ENCODE measurements at regions not wholly inside any gene's neighbourhood (a gene's known extent, or its start where the extent isn't known, plus 50 kb on each side); places are given as distances from the start of the nearest gene placed in this dataset.

GRCh38 chr5:125528881-125529280 is 782.4 kb upstream of the ZNF608 start:
- POLR2A ChIA-PET: no interaction called here
- CTCF ChIA-PET: no interaction called here

DNA sequence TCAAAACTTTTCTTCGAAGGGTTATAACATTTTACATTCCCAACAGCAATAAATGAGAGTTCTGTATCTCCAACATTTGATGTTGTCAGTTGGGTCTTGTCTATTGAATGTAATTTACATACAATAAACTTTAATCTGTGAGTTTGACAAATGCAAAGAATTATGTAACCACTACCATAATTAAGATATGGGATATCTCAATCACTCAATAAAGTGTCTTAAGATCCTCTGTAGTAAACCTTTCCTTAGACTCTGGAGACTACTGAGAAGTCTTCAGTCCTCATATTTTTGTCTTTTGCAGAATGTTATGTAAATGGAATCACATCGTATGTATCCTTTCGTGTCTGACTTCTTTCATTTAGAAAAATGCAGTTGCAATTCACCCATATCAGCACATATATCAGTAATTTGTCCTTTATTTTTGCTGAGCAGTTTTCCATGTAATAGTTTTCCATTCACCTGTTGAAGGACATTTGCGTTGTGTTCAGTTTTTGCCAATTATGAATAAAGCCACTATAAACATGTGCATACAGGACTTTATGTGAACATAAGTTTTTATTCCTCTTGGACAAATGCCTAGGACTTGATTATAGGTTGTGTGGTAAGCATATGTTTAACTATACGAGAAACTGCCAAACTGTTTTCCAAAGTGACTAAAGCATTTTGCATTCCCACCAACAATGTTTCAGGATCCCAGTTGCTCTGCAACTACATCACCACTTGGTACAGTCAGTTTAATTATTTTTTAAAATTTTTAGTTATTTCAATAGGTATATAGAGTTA is 784.6 kb upstream of the ZNF608 start:
- no peaks in the 10 kb centered on the region for H3K36me3 Mint-ChIP-seq (ENCODE audit: low read depth)
- ATAC-seq (ENCODE audit: poor library complexity) (no peak), DNase-seq (no peak)
- H3K9me3 Mint-ChIP-seq: peaks cover 15% of the 10 kb centered on the region
- no peak for TF ChIP-seq CTCF (IDR thresholded peaks at IDR 0.05)
- H3K4me1 Mint-ChIP-seq (ENCODE audit: low read depth): no peaks in the 10 kb centered on the region
- intact Hi-C loops (cut with DNase I, micrococcal nuclease): no loop called here
- no peaks in the 10 kb centered on the region for H3K36me3 ChIP-seq (ENCODE audit: insufficient read depth, low read length)
- no peaks in the 10 kb centered on the region for H3K4me1 ChIP-seq (ENCODE audit: insufficient read depth, low read length)
- no peaks in the 10 kb centered on the region for H3K27me3 ChIP-seq (ENCODE audit: control insufficient read depth in 1 of 2, insufficient read depth in 2 of 2, low read length in 2 of 2)
- no peak overlapping the region for H3K4me3 Mint-ChIP-seq
- ChIA-PET POLR2A (no interaction called here), CTCF (no interaction called here)
- H3K27ac Mint-ChIP-seq: no peak overlapping the region
- no peak overlapping the region for H3K4me3 ChIP-seq (ENCODE audit: low read length)
- H3K27ac ChIP-seq (ENCODE audit: low read depth in 1 of 2, low read length in 2 of 2): no peak overlapping the region
- H3K27me3 Mint-ChIP-seq: no peaks in the 10 kb centered on the region
- H3K9me3 ChIP-seq (ENCODE audit: control insufficient read depth in 1 of 2, insufficient read depth in 1 of 2, low read length in 2 of 2): no peaks in the 10 kb centered on the region

More at GRCh38 chr5:125528881-125529280, 782.4 kb upstream of the ZNF608 start:
- Histone ChIP-seq H3K4me3 (ENCODE audit: low read length) (no peak overlapping the region), H3K27ac (ENCODE audit: low read depth in 1 of 2, low read length in 2 of 2) (no peak overlapping the region), H3K27me3 (ENCODE audit: control insufficient read depth in 1 of 2, insufficient read depth in 2 of 2, low read length in 2 of 2) (no peaks in the 10 kb centered on the region), H3K9me3 (ENCODE audit: control insufficient read depth in 1 of 2, insufficient read depth in 1 of 2, low read length in 2 of 2) (no peaks in the 10 kb centered on the region), H3K36me3 (ENCODE audit: insufficient read depth, low read length) (no peaks in the 10 kb centered on the region), H3K4me1 (ENCODE audit: insufficient read depth, low read length) (no peaks in the 10 kb centered on the region)
- no peak for DNase-seq
- no peaks in the 10 kb centered on the region for H3K4me1 Mint-ChIP-seq (ENCODE audit: low read depth)
- no peak overlapping the region for H3K4me3 Mint-ChIP-seq
- H3K27ac Mint-ChIP-seq: no peak overlapping the region
- no peak for TF ChIP-seq CTCF (IDR thresholded peaks at IDR 0.05)
- no peak for ATAC-seq (ENCODE audit: poor library complexity)
- intact Hi-C loops (cut with DNase I, micrococcal nuclease): no loop called here
- peaks cover 13% of the 10 kb centered on the region for H3K9me3 Mint-ChIP-seq
- no peaks in the 10 kb centered on the region for H3K27me3 Mint-ChIP-seq
- no peaks in the 10 kb centered on the region for H3K36me3 Mint-ChIP-seq (ENCODE audit: low read depth)

GRCh38 chr5:125536095-125536494 is 789.7 kb upstream of the ZNF608 start:
- Mint-ChIP-seq H3K36me3 (ENCODE audit: low read depth) (no peaks in the 10 kb centered on the region), H3K4me1 (ENCODE audit: low read depth) (no peaks in the 10 kb centered on the region), H3K9me3 (peaks cover 19% of the 10 kb centered on the region), H3K4me3 (no peak overlapping the region), H3K27me3 (no peaks in the 10 kb centered on the region), H3K27ac (no peak overlapping the region)
- H3K27ac ChIP-seq (ENCODE audit: low read depth in 1 of 2, low read length in 2 of 2): no peak overlapping the region
- POLR2A ChIA-PET: no interaction called here
- no peaks in the 10 kb centered on the region for H3K27me3 ChIP-seq (ENCODE audit: control insufficient read depth in 1 of 2, insufficient read depth in 2 of 2, low read length in 2 of 2)
- H3K36me3 ChIP-seq (ENCODE audit: insufficient read depth, low read length): no peaks in the 10 kb centered on the region
- no peaks in the 10 kb centered on the region for H3K4me1 ChIP-seq (ENCODE audit: insufficient read depth, low read length)
- TF ChIP-seq CTCF (IDR thresholded peaks at IDR 0.05): no peak
- DNase-seq (no peak), ATAC-seq (ENCODE audit: poor library complexity) (no peak)
- CTCF ChIA-PET: no interaction called here
- H3K4me3 ChIP-seq (ENCODE audit: low read length): no peak overlapping the region
- H3K9me3 ChIP-seq (ENCODE audit: control insufficient read depth in 1 of 2, insufficient read depth in 1 of 2, low read length in 2 of 2): no peaks in the 10 kb centered on the region
- intact Hi-C loops (cut with DNase I, micrococcal nuclease): no loop called here

Measured in CD4-positive, alpha-beta T cell (primary cell).